ENCODE measurements at regions not wholly inside any gene's neighbourhood (a gene's known extent, or its start where the extent isn't known, plus 50 kb on each side); places are given as distances from the start of the nearest gene placed in this dataset.
"Not testable (repeated sequence)": the region's sequence is repeated elsewhere in the genome, so short reads cannot be mapped to it uniquely, and the experiment has no call there.

- DNase-seq (ENCODE audit: low read depth in 3 of 3), result no peak
Measured at GRCh38 chr2:147609301-147609700, 235.5 kb upstream of the ACVR2A start.

- DNase-seq (ENCODE audit: low read depth in 3 of 3), result no peak
Measured at GRCh38 chr2:147607379-147607778, 237.4 kb upstream of the ACVR2A start.

DNA sequence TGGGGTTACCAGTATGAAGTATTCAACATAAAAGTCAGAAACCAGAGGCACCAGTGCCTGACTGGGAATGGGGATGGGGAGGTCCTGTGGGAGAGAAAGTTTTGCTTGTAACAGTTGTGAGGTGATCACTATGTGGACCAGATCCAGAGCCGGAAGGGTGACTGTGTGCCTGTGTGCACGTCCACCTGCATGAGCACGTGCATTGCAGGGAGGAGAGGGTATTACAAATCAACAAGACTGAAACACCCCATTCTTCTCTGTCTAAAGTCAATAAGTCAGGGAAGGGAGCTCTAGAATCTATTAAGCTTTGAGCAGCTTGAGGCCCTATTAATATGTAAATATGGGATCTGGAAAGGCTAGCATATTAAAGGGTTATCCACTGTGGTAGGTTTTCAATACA, 241.0 kb upstream of the ACVR2A start:
- DNase-seq (ENCODE audit: low read depth in 3 of 3), result no peak

GRCh38 chr2:147603447-147603846, 241.4 kb upstream of the ACVR2A start:
- no peak for DNase-seq (ENCODE audit: low read depth in 3 of 3)

DNA sequence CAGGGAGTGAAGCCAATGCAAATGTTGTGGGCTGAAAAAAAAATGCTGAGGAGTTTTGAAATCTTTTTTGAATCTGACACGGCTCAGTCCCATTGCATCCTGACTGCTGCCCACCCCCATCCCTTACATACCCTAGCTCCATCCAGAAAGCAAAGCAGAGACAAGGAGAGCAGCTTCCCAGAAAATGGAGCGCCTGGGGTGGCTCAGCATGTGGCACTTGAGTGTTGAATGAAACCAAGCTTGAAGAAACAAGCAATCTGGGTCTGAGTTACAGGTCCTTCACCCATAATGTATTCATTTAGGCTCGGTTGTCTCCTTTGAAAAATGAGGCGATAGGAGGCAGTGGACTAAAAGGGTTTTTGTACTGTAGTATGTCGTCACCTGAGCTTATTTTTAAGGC, 244.2 kb upstream of the ACVR2A start:
- no peak for DNase-seq (ENCODE audit: low read depth in 3 of 3)

GRCh38 chr2:147600223-147600622, 244.6 kb upstream of the ACVR2A start:
- DNase-seq (ENCODE audit: low read depth in 3 of 3), result no peak

DNA sequence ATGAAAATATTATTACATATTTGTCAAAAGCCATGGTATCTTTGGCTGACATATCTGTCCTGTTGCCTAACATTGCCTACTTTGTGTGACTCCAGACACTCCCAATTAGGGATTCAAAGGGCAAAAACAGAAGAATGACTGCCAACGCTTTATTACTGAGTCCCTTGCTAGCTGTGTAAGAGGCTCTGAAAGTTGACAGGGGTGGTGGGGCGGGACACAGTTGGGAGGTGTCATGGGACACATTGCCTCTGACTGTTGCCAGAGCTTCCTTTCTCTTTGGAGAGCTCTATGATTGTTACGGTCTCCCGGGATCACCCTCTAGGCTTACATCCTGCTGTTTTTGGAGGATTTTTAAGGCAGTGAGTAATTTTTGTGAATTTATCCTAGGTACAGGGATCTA, 249.6 kb upstream of the ACVR2A start:
- DNase-seq (ENCODE audit: low read depth in 3 of 3), result no peak

- DNase-seq (ENCODE audit: low read depth in 3 of 3), result no peak
Measured at GRCh38 chr2:147594038-147594437, 250.8 kb upstream of the ACVR2A start.

- not testable (repeated sequence) for DNase-seq (ENCODE audit: low read depth in 3 of 3)
Measured at GRCh38 chr2:147592784-147593183, 252.0 kb upstream of the ACVR2A start.

GRCh38 chr2:147589127-147589526, 255.7 kb upstream of the ACVR2A start:
- DNase-seq (ENCODE audit: low read depth in 3 of 3), result no peak

DNA sequence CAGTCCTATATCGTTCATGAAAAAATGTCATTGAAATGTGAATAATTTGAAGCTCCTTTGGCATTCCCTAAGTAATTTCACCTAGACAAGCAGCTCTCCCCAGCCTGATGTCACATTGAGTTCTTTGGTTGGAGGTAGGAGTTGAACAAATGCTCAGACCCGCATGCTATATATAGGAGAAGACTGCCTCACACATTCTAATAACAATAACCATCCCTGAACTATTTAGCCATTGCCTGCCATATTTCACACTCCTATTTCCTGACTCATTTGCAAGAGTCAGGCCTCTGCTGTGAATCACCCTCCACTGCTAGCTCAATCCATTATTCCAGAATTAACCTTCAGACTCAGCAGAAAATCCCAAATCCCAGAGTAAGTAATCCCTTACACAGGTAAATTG, 256.6 kb upstream of the ACVR2A start:
- DNase-seq (ENCODE audit: low read depth in 3 of 3), result no peak

DNA sequence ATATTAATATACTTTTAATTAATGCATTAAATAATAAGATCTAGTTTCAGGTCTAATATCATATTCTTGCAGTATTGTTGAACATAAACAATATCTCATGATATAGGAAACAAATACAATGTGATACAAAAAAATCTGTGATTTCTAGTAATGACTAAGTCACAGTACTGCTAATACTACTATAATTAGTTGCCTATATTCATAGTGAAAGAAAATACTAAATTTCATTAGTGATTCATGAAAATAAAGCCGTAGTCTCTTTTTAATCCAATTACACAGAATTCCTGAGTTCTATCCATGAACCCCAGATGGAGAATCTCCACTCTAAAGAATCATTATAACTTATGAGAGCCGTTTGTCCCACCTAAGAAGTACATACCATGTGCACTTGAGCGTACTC, 266.3 kb upstream of the ACVR2A start:
- DNase-seq (ENCODE audit: low read depth in 3 of 3), result no peak

GRCh38 chr2:147577998-147578380, 266.8 kb upstream of the ACVR2A start:
- no peak for DNase-seq (ENCODE audit: low read depth in 3 of 3)

GRCh38 chr2:147577323-147577997, 267.4 kb upstream of the ACVR2A start:
- no peak for DNase-seq (ENCODE audit: low read depth in 3 of 3)

GRCh38 chr2:147575106-147575505, 269.7 kb upstream of the ACVR2A start:
- DNase-seq (ENCODE audit: low read depth in 3 of 3), result no peak

- no peak for DNase-seq (ENCODE audit: low read depth in 3 of 3)
Measured at GRCh38 chr2:147572622-147573021, 272.2 kb upstream of the ACVR2A start.

- no peak for DNase-seq (ENCODE audit: low read depth in 3 of 3)
Measured at GRCh38 chr2:147569426-147569825, 275.4 kb upstream of the ACVR2A start.

GRCh38 chr2:147568109-147568508, 276.7 kb upstream of the ACVR2A start:
- no peak for DNase-seq (ENCODE audit: low read depth in 3 of 3)

DNA sequence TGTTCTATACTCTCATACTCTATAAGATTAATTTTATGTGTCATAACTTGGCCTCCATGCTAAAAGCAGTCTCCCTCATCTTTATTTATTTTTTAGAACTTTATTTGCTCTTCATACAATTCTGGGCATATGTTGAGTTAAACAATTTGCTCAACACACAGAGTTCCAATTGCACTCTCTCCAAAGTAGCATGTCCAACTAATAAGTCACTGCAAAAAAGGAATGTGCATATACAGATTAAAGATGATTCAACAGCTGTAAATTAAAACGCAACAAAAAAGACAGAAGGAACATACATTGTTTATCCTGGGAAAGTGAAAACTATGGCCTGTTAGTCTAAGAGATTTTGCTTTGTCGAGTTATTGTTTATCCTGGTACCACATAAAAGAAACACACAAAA, 277.7 kb upstream of the ACVR2A start:
- DNase-seq (ENCODE audit: low read depth in 3 of 3), result no peak

DNA sequence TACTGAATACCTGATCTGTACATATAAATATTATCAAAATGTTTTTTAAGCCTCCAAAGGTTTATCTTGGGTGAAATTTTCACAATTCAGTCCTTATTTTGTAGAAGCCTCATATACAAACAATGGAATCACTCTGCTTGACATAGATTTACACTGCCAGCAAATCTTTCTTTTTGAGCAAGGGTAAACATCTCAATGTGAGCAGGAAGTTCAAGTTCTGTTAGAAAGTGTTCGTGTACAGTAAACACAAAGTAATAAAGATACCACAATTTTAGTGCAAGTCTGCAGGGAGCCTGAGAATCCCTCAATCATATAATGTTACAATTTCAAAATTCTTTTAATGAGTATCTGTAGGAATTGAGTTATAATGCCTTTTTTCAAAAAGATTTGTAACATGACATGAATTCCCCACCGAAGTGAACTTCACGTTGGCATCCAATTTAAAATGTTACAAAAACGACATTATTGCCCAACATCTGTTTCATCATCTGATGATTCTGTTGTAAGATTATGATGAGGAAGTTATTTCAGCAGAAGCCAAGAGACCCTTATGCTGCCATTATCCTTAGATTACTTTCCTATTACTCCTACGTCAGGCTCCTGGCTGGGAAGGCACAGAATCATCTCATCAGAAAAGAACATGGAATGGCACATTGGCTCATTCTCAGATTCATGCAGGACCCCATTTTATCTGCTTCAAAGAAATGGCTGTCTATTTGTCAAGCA, 283.9 kb upstream of the ACVR2A start:
- DNase-seq (ENCODE audit: low read depth in 3 of 3), result no peak

GRCh38 chr2:147559070-147559725, 285.6 kb upstream of the ACVR2A start:
- DNase-seq (ENCODE audit: low read depth in 3 of 3), result no peak

DNA sequence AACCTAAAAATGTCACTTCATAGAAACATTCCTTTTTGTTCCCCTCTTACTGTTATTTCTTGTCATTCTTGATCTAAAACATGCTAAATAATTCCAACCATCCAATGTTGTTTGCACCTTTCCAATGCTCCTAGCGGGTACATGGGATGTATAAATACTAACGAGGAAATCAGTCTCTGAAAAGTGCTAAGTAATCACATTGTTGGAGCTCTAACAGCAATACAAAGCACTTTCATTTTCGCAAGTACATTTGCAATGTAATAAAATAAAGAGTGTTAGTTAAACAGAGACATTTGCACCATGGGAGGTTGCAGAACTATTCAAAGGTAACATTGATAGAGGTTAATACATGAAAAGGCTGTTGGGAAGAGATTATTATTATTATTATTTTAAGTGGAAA, 286.2 kb upstream of the ACVR2A start:
- DNase-seq (ENCODE audit: low read depth in 3 of 3), result no peak

DNA sequence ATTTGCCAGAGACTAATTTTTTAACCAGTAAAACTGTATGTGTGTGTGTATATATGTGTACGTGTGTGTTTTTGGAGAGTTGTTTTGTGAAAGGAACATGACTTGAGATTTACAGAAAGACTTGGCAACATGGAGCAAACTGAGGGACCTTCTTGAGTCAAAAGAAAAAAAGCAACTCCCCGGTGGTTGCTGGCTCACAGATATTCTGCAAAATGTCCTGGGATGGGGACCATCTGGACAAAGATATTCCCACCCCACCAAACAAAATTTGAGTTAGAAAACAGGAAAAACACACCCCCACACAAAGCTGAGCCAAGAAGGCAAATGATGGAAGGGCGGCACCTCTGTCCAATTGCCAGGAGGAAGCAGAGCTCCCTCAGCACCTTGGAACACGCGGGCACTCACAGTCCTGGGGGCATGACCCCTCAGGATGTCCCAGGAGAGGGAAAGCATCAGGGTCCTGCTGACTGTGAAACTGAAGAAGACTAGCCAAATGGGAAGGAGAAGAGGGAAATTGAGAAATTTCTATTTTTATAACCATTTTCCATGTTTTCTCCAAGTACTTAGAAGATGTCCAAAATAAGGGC, 290.2 kb upstream of the ACVR2A start:
- no peak for DNase-seq (ENCODE audit: low read depth in 3 of 3)
